ENCODE measurements at regions not wholly inside any gene's neighbourhood (a gene's known extent, or its start where the extent isn't known, plus 50 kb on each side); places are given as distances from the start of the nearest gene placed in this dataset.

DNA sequence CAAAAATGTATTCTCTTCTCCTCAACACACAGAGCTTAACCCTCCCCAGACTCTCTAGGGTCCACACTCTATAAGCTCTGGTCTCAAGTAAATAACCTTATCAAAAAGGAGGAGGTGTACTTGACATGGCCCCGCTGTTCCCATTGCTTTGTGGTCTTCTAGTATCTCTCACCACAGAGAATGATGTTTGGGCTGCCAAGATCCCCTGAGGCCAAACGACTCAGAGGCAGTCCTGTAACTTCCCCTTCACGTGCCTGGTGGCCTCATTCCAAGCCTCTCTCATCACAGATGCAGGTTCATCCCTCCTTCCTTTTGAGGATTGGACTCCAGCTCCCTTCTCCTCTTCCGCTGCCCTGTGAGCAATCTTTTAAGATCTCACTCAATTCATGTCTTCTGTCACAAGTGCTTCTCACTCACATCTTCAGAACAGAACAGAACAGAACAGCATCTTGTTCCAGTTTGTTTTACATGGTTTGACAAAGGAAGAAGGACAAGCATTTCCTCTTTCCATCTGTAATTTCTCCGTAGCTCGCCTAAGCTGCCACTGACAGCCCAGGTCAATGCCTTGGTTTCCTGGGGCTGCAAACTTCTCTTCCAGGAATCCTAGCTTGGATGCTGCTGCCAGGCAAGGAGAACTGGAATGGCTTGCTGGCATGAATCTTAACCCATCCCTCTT is 541.5 kb downstream of the CD83 start:
- Mint-ChIP-seq H3K4me1 (peaks cover 31% of the 10 kb centered on the region), H3K9me3 (ENCODE audit: low read depth) (no peaks in the 10 kb centered on the region), H3K27ac (no peak overlapping the region), H3K36me3 (peaks cover 2% of the 10 kb centered on the region), H3K4me3 (no peak overlapping the region), H3K27me3 (peaks cover 29% of the 10 kb centered on the region)
- no peak for DNase-seq
- CTCF ChIA-PET = interaction anchor here (0.6 to 1.2 kb wide), 3 partner anchors 23 to 409 kb away, joined by 3 to 5 read pairs (median 4); no protein-coding TSS in a partner anchor
- ATAC-seq = no peak

GRCh38 chr6:14659841-14660240 is 542.3 kb downstream of the CD83 start:
- DNase-seq = no peak
- CTCF ChIA-PET = interaction anchor here (0.6 kb wide), 1 partner anchor 583 kb away, joined by 3 read pairs; no protein-coding TSS in a partner anchor
- Mint-ChIP-seq H3K4me1 (peaks cover 39% of the 10 kb centered on the region), H3K27me3 (peaks cover 26% of the 10 kb centered on the region), H3K27ac (no peak overlapping the region), H3K9me3 (ENCODE audit: low read depth) (no peaks in the 10 kb centered on the region), H3K4me3 (no peak overlapping the region), H3K36me3 (no peaks in the 10 kb centered on the region)
- no peak for ATAC-seq

- CTCF ChIA-PET = interaction anchor here (0.7 kb wide), 1 partner anchor 9 kb away, joined by 3 read pairs; no protein-coding TSS in a partner anchor
- H3K4me1 Mint-ChIP-seq = peaks cover 39% of the 10 kb centered on the region
- H3K27ac Mint-ChIP-seq = no peak overlapping the region
- no peaks in the 10 kb centered on the region for H3K9me3 Mint-ChIP-seq (ENCODE audit: low read depth)
- no peaks in the 10 kb centered on the region for H3K36me3 Mint-ChIP-seq
- H3K4me3 Mint-ChIP-seq = no peak overlapping the region
- DNase-seq = peak; percentile 46
- no peak for ATAC-seq
- peaks cover 26% of the 10 kb centered on the region for H3K27me3 Mint-ChIP-seq
Measured at GRCh38 chr6:14660806-14661579, 543.4 kb downstream of the CD83 start.

DNA sequence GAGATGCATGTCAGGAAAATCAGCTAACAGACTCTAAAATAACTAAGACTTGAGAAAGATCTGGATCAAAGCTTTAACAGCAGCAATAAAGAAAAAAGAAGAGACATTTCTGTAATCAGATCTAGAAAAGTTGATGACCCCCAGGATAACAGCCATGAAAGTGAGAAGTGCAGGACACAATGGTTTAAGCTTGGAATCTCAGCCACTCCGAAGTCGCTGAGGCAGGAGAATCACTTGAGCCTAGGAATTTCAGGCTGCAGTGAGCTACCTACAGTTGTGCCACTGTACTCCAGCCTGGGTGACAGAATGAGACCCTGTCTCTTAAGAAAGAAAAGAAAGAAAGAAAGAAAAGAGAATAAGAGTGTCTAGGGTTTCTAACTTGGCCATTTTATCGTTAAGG is 544.1 kb downstream of the CD83 start:
- Mint-ChIP-seq H3K36me3 (no peaks in the 10 kb centered on the region), H3K9me3 (ENCODE audit: low read depth) (no peaks in the 10 kb centered on the region), H3K4me1 (peaks cover 39% of the 10 kb centered on the region), H3K4me3 (no peak overlapping the region), H3K27ac (no peak overlapping the region), H3K27me3 (peaks cover 33% of the 10 kb centered on the region)
- ATAC-seq (no peak), DNase-seq (no peak)
- CTCF ChIA-PET = interaction anchor here (0.7 kb wide), 1 partner anchor 9 kb away, joined by 3 read pairs; no protein-coding TSS in a partner anchor

DNA sequence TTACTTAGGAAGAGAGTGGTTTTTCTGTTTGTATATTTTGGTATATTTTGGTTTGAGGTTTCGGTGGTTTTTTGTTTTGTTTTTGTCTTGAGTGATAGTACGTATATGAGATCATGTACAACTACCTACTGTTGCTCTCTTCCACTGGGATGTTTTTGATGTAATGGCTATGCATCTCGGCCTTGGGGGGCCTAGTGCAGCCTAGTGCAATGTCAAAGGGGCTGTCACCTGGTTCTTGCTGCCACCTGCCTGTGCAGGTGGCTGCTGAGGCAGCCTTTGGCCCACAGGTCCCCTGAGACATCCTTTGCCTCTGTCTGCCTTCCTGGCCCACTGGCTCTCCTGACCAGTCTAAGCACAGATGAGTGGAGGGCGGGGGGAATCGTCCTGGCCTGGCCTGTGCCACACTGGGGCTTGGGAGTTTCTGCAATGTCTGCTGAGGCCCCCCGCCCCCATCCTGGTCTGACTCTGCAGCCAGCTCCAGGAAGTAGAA is 546.6 kb downstream of the CD83 start:
- Mint-ChIP-seq H3K4me3 (no peak overlapping the region), H3K27ac (peak overlapping the region; percentile 65), H3K36me3 (no peaks in the 10 kb centered on the region), H3K27me3 (peaks cover 28% of the 10 kb centered on the region), H3K9me3 (ENCODE audit: low read depth) (no peaks in the 10 kb centered on the region), H3K4me1 (peaks cover 29% of the 10 kb centered on the region)
- DNase-seq (peak; percentile 48), ATAC-seq (peak; percentile 76)
- CTCF ChIA-PET = no interaction called here

- DNase-seq (peak; percentile 45), ATAC-seq (peak; percentile 22)
- no peak overlapping the region for H3K4me3 Mint-ChIP-seq
Measured at GRCh38 chr6:14664621-14665315, 547.2 kb downstream of the CD83 start.

GRCh38 chr6:14665827-14666724 is 548.5 kb downstream of the CD83 start:
- Mint-ChIP-seq H3K9me3 (ENCODE audit: low read depth) (no peaks in the 10 kb centered on the region), H3K27me3 (peaks cover 26% of the 10 kb centered on the region), H3K27ac (no peak overlapping the region), H3K4me3 (no peak overlapping the region), H3K4me1 (peaks cover 29% of the 10 kb centered on the region), H3K36me3 (no peaks in the 10 kb centered on the region)
- ATAC-seq = peak; percentile 69
- CTCF ChIA-PET = interaction anchor here (1.5 kb wide), 1 partner anchor 30 kb away, joined by 3 read pairs; no protein-coding TSS in a partner anchor
- DNase-seq = peak; percentile 76

More at GRCh38 chr6:14664621-14665315, 547.2 kb downstream of the CD83 start:
- H3K9me3 Mint-ChIP-seq (ENCODE audit: low read depth) = no peaks in the 10 kb centered on the region
- H3K27ac Mint-ChIP-seq = no peak overlapping the region
- peaks cover 29% of the 10 kb centered on the region for H3K4me1 Mint-ChIP-seq
- CTCF ChIA-PET = no interaction called here
- peaks cover 27% of the 10 kb centered on the region for H3K27me3 Mint-ChIP-seq
- H3K36me3 Mint-ChIP-seq = no peaks in the 10 kb centered on the region

GRCh38 chr6:14670806-14671205 is 553.2 kb downstream of the CD83 start:
- H3K27me3 Mint-ChIP-seq = peaks cover 25% of the 10 kb centered on the region
- H3K9me3 Mint-ChIP-seq (ENCODE audit: low read depth) = no peaks in the 10 kb centered on the region
- DNase-seq (no peak), ATAC-seq (no peak)
- H3K36me3 Mint-ChIP-seq = no peaks in the 10 kb centered on the region
- no peak overlapping the region for H3K27ac Mint-ChIP-seq
- peaks cover 24% of the 10 kb centered on the region for H3K4me1 Mint-ChIP-seq
- no peak overlapping the region for H3K4me3 Mint-ChIP-seq
- CTCF ChIA-PET = no interaction called here

- Mint-ChIP-seq H3K9me3 (ENCODE audit: low read depth) (no peaks in the 10 kb centered on the region), H3K4me3 (no peak overlapping the region), H3K27me3 (peaks cover 20% of the 10 kb centered on the region), H3K36me3 (no peaks in the 10 kb centered on the region), H3K4me1 (peaks cover 22% of the 10 kb centered on the region), H3K27ac (no peak overlapping the region)
- ATAC-seq = no peak
- no peak for DNase-seq
- CTCF ChIA-PET = no interaction called here
Measured at GRCh38 chr6:14671261-14671681, 553.7 kb downstream of the CD83 start.

DNA sequence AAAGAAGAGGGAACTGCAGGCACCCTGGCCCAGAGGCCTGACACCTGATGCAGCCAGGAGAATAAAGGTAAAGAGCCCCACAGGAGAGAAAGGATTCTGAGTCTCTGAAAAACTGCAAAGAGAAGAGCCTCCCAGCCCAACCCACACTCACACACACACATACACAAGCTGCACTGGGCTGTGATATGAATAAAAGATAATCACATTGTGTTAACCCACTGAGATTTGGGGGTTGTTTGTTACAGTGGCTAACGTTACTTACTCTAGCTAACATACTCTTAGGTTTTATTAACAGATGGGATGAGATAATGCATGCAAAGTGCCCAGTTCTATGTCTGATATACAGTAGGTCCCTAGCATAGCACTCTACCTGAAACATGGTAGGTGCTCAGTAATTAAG is 554.4 kb downstream of the CD83 start:
- DNase-seq (no peak), ATAC-seq (no peak)
- no peaks in the 10 kb centered on the region for H3K36me3 Mint-ChIP-seq
- H3K4me1 Mint-ChIP-seq = peaks cover 19% of the 10 kb centered on the region
- H3K27ac Mint-ChIP-seq = no peak overlapping the region
- no peak overlapping the region for H3K4me3 Mint-ChIP-seq
- H3K9me3 Mint-ChIP-seq (ENCODE audit: low read depth) = no peaks in the 10 kb centered on the region
- H3K27me3 Mint-ChIP-seq = peaks cover 16% of the 10 kb centered on the region
- CTCF ChIA-PET = no interaction called here

DNA sequence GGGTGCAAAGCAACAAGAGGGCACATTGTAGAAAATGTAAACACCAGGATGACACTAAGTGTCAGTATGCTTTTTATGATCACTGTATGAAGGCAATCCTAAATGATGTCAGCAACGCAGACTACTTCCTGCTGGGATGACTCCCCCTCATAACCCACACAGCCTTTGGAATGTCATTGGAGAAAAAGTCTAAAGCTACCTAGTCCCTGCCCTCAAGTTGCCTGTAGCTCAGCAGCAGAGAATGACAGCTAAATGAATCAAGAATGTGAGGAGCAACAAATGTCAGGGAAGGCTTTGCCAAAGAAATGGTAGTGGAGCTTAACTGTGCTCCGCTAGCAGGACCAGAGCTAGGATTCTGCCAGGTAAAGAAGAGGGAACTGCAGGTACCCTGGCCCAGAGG is 555.6 kb downstream of the CD83 start:
- no peak overlapping the region for H3K4me3 Mint-ChIP-seq
- ATAC-seq = no peak
- peaks cover 19% of the 10 kb centered on the region for H3K4me1 Mint-ChIP-seq

DNA sequence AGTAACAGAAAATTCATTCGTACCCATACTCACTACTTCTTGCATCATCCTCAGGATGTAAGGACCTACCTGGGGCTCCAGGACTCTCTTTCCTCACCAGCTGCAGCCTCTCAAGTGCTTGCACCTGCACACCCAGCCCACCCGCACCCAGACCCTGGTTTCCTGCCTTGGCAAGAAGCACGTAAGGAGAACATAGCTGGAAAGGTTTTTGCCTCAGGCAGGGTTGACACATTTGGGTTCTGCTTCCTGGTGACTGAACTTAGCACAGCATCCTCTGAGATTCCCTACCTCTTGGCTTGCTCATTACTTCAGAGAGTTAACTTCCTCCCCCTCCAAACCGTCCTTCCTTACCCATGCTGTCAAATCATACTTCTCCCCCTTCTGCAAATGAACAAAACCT is 556.9 kb downstream of the CD83 start:
- CTCF ChIA-PET = interaction anchor here (1.2 kb wide), 1 partner anchor 766 kb away, joined by 3 read pairs; no protein-coding TSS in a partner anchor
- ATAC-seq = peak; percentile 16
- no peak overlapping the region for H3K27ac Mint-ChIP-seq

More for the DNA sequence above, 555.6 kb downstream of the CD83 start:
- H3K36me3 Mint-ChIP-seq = no peaks in the 10 kb centered on the region
- H3K27me3 Mint-ChIP-seq = peaks cover 12% of the 10 kb centered on the region
- no peak overlapping the region for H3K27ac Mint-ChIP-seq
- CTCF ChIA-PET = no interaction called here
- H3K9me3 Mint-ChIP-seq (ENCODE audit: low read depth) = no peaks in the 10 kb centered on the region
- DNase-seq = no peak

More for the DNA sequence above, 556.9 kb downstream of the CD83 start:
- Mint-ChIP-seq H3K27me3 (peaks cover 6% of the 10 kb centered on the region), H3K4me3 (no peak overlapping the region), H3K36me3 (no peaks in the 10 kb centered on the region), H3K9me3 (ENCODE audit: low read depth) (no peaks in the 10 kb centered on the region), H3K4me1 (peaks cover 19% of the 10 kb centered on the region)
- DNase-seq = no peak
